ENCODE measurements at regions not wholly inside any gene's neighbourhood (a gene's known extent, or its start where the extent isn't known, plus 50 kb on each side); places are given as distances from the start of the nearest gene placed in this dataset.

GRCh38 chr2:2665834-2666133, 334.7 kb upstream of the MYT1L start:
- Histone ChIP-seq H3K27ac (no peak overlapping the region), H2AFZ (no peak overlapping the region), H3K4me2 (no peak overlapping the region), H3K4me3 (no peak overlapping the region), H3F3A (ENCODE audit: insufficient read depth, low read depth) (no peaks in the 10 kb centered on the region), H3K79me2 (ENCODE audit: low read depth) (no peaks in the 10 kb centered on the region), H3K27me3 (ENCODE audit: insufficient read depth, low read depth) (peaks cover 96% of the 10 kb centered on the region), H4K20me1 (ENCODE audit: insufficient read depth) (no peaks in the 10 kb centered on the region; the same call in none of the 2 replicates), H3K9me3 (ENCODE audit: insufficient read depth, low read depth) (no peaks in the 10 kb centered on the region), H3K36me3 (ENCODE audit: low read depth) (no peaks in the 10 kb centered on the region), H3K4me1 (replicated peaks; ENCODE audit: insufficient read depth) (no peaks in the 10 kb centered on the region), H3K9me2 (ENCODE audit: insufficient read depth) (no peaks in the 10 kb centered on the region)
- ChIA-PET CTCF (no interaction called here), POLR2A (ENCODE audit: unreplicated experiment) (no interaction called here)
- TF ChIP-seq EZH2 (IDR thresholded peaks at IDR 0.05; ENCODE audit: low read depth) (no peak), CTCF (conservative IDR thresholded peaks at IDR 0.05) (no peak)
- DNase-seq: no peak
- no TSS peak for BruUV-seq (replicated peaks)
- intact Hi-C loops (cut with micrococcal nuclease; ENCODE audit: unreplicated experiment): no loop called here

GRCh38 chr2:2664989-2665833, 334.1 kb upstream of the MYT1L start:
- ChIA-PET CTCF (no interaction called here), POLR2A (ENCODE audit: unreplicated experiment) (no interaction called here)
- Histone ChIP-seq H3K4me3 (no peak overlapping the region), H3K9me3 (ENCODE audit: insufficient read depth, low read depth) (no peaks in the 10 kb centered on the region), H3F3A (ENCODE audit: insufficient read depth, low read depth) (no peaks in the 10 kb centered on the region), H3K36me3 (ENCODE audit: low read depth) (no peaks in the 10 kb centered on the region), H3K4me1 (replicated peaks; ENCODE audit: insufficient read depth) (no peaks in the 10 kb centered on the region), H3K79me2 (ENCODE audit: low read depth) (no peaks in the 10 kb centered on the region), H3K27ac (no peak overlapping the region), H3K4me2 (no peak overlapping the region), H2AFZ (no peak overlapping the region), H4K20me1 (ENCODE audit: insufficient read depth) (no peaks in the 10 kb centered on the region; the same call in none of the 2 replicates), H3K9me2 (ENCODE audit: insufficient read depth) (no peaks in the 10 kb centered on the region), H3K27me3 (ENCODE audit: insufficient read depth, low read depth) (peaks cover 93% of the 10 kb centered on the region)
- intact Hi-C loops (cut with micrococcal nuclease; ENCODE audit: unreplicated experiment): no loop called here
- TF ChIP-seq CTCF (conservative IDR thresholded peaks at IDR 0.05) (no peak), EZH2 (IDR thresholded peaks at IDR 0.05; ENCODE audit: low read depth) (no peak)
- DNase-seq: no peak
- no TSS peak for BruUV-seq (replicated peaks)

- CTCF ChIA-PET: no interaction called here
- no peak overlapping the region for H2AFZ ChIP-seq
- H3K79me2 ChIP-seq (ENCODE audit: low read depth): no peaks in the 10 kb centered on the region
- TF ChIP-seq EZH2 (IDR thresholded peaks at IDR 0.05; ENCODE audit: low read depth): no peak
- TF ChIP-seq CTCF (conservative IDR thresholded peaks at IDR 0.05): no peak
- no peaks in the 10 kb centered on the region for H3K9me2 ChIP-seq (ENCODE audit: insufficient read depth)
- H3K4me3 ChIP-seq: no peak overlapping the region
- no peak overlapping the region for H3K4me2 ChIP-seq
- H3K9me3 ChIP-seq (ENCODE audit: insufficient read depth, low read depth): no peaks in the 10 kb centered on the region
- no peaks in the 10 kb centered on the region; the same call in none of the 2 replicates for H4K20me1 ChIP-seq (ENCODE audit: insufficient read depth)
- no peak for DNase-seq
- H3K36me3 ChIP-seq (ENCODE audit: low read depth): no peaks in the 10 kb centered on the region
- H3K4me1 ChIP-seq (replicated peaks; ENCODE audit: insufficient read depth): no peaks in the 10 kb centered on the region
- POLR2A ChIA-PET (ENCODE audit: unreplicated experiment): no interaction called here
- BruUV-seq (replicated peaks): no TSS peak
- H3K27ac ChIP-seq: no peak overlapping the region
- H3F3A ChIP-seq (ENCODE audit: insufficient read depth, low read depth): no peaks in the 10 kb centered on the region
- H3K27me3 ChIP-seq (ENCODE audit: insufficient read depth, low read depth): peaks cover 84% of the 10 kb centered on the region
- intact Hi-C loops (cut with micrococcal nuclease; ENCODE audit: unreplicated experiment): no loop called here
Observed at GRCh38 chr2:2663401-2664036, 332.4 kb upstream of the MYT1L start.

Data from PC-9 (cell line).